GM19351 (cell line): ENCODE measurements at regions not wholly inside any gene's neighbourhood (a gene's known extent, or its start where the extent isn't known, plus 50 kb on each side); places are given as distances from the start of the nearest gene placed in this dataset.

ENCODE experiments used
- ATAC-seq: cut with Tn5 transposase; IDR thresholded peaks from one replicate; pipeline ENCODE4 v1.9.1; 2021; ENCODE audit warnings: mild to moderate bottlenecking, moderate library complexity; ENCODE audit not compliant: unreplicated experiment

DNA sequence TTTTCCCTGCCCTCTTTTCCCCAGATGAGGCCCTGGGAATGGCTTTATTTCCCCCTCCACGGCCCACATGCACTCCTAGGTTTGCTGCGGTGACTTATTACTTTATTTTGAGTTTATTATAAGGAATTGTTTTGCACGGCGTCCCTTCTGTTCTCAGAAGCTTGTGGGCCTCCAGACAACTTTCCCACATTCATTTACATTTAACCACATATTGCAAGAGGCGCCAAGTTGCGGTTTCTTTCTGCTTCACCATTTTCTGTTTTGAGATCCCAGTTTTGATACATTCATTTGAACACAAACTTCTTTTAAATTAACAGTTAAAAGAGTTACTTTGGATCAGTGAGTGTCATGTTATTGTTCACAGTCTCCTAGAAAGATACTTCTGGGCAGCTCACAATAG is 532.5 kb upstream of the MGMT start:
- no peak for ATAC-seq

DNA sequence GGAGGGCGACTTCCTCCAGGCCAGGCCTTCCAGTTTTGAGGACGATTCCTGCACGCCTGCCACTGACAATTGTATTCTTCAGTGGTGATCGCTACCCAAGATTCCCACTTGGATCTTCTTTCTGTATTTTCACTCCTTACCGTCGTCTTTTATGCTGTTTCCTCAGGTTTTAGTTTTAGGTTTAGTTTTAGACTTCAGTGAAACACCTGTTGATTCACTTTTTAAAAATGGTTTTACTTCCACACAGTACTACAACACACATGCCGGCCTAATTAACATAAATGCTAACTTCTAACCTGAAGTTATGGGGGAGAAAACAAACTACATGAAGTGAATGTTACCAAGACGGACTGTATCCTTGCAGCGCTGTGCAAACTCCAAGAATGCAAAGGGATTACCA is 530.6 kb upstream of the MGMT start:
- no peak for ATAC-seq

DNA sequence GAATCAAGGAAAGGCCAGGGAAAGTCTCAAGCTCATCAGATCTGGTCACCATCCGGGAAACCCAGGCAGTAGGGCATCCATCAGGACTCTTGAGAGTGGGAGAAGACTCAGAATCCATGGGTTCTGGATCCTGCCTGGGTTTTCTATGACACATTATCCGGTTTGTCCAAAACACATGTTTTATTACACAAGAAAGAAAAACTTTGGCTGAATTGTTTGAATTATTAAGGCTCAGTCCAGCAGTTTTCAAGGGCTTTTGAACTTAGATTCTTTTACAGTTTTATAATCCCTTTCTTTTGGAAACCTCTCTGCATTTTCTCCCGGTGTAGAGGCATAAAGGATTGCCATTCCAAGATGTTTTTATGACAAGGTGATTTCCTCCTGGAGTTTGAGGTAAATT is 528.5 kb upstream of the MGMT start:
- no peak for ATAC-seq

DNA sequence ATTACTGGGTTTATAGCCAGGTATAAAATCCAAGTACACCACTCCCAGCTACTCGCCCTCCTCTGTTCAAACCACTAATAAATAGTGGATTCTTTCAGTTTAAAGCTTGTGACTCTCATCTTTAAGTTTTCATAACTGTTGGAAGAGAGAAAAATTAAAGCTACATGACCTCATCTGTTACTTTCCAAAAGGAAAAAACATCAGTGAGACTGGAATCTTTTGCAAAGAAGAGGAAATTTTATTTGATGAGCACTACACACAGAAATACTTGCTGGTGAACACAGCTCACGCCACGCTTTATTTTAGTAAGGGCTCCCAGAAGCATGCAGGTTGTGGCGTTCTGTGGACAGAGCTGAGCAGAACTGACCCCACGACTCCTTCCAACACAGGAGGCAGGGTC is 527.0 kb upstream of the MGMT start:
- no peak for ATAC-seq

DNA sequence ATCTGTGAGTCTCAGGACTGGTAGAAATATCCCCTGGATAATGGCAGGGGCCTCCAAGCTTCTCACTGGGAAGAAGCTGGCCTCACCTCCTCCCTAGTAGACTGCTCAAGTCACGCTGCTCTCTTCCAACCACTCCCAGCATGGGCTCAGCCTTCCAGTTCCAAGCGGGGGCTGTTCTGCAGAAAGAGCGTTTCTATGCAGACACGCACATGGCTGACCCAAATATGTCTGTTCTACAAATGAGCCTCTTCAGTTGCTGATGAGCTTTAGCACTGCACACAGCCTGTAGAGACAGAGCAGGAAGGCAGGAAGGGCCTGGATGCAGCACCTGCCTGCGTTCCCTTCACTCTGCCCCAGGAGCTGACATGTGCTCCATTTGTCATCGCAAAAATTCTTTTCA is 523.9 kb upstream of the MGMT start:
- no peak for ATAC-seq

DNA sequence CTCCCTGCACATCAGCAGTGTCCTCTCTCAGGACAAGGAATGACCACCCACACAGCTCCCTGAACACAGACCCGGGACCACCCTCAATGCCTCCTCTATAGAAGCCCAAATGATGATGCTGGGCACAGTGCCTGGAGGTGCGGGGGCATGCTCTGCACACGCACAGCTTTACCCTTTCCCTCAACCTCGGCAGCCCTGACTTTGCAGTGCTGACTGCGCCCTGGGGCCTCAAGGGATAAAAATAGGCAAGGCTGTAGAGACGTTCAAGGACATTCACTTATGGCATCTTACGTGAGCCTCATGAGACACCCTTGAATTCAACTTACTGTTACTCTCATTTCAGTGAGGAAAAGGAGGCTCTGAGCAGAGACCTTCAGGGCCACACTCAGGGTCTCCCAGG is 521.6 kb upstream of the MGMT start:
- no peak for ATAC-seq

DNA sequence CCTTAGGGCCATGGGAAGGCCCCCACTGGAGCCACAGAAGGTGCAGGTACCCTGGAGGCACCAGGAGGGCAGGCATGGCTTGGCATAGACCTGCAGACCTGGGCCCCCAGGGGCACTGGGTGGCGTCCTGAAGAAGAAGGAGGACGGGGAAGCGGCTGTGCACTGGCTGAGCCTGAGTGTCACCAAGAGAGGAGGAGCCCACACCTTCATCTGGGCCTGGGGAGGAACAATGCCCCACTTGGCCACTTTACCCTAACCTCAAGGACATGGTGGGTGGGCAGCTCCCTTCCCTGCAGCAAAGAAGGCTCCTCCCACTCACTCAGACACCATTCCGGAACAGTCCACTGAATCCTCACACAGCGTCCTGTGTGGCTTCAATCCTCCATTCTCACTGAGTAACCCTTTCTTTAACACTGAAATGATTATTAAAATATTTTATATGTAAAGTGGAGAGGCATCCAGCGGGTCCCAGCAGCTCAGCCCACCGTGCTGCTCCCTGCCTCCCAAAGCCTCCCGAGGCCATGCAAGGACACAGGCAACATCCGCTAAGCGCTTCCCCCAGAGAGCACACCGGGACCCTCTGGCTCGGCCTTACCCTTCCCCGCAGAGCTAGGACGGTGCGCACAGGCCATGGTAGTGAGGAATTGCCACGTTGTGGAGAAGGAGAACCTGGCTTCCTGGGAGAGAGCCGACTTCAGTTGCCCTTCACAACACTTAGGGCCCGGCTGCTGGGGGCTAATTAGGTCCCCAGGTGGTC is 516.7 kb upstream of the MGMT start:
- ATAC-seq: no peak

DNA sequence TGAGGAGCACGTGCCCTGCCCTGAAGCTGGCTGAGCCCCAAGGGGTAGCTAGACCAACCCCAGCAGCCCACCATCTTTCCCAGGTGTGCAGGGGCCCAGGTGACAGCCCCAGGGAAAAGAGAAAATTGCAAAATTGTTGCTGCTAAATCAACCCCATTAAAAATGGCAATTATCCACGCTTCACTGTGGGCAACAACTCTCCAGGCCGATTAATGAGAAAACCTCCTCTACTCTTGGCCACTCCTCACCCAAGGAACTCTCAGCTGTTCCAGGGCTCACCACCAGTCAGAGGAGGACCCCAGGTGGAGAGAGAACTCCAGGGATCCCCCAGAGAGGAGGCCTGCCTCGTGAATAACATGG is 516.1 kb upstream of the MGMT start:
- no peak for ATAC-seq

DNA sequence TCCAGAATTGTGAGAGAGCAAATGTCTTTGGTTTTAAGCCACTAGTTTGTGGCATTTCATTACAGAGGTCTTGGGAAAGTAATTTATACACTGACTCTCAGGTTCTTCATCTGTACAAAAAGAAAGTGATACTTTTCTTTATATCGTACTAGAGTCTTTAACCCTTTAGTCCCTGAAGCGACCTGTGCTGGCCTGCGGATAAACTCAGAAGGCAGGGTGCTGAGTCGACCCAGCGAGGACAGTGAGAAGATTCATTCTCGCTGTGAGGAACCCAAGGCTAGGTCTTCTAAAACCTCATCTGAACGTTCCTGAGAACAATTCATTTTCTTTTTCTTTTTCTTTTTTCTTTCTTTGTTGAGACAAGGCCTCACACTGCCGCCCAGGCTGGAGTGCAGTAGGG is 514.2 kb upstream of the MGMT start:
- ATAC-seq: no peak

DNA sequence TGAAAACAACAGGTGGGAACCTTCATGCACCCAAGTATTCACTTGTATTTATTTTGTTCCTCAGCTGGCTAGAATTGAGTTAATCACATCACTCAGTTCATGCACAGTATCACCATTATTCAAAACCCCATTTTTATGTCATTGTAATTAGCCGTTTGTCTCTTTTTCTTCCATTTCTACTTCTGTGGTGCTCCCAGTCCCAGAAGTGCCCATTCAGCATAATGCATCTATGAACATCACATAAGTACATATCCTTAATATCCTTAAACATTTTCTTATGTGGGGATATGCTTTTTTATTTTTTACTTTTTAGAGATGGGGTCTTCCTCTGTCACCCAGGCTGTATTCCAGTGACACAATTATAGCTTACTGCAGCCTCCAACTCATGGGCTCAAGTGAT is 510.9 kb upstream of the MGMT start:
- ATAC-seq: no peak

DNA sequence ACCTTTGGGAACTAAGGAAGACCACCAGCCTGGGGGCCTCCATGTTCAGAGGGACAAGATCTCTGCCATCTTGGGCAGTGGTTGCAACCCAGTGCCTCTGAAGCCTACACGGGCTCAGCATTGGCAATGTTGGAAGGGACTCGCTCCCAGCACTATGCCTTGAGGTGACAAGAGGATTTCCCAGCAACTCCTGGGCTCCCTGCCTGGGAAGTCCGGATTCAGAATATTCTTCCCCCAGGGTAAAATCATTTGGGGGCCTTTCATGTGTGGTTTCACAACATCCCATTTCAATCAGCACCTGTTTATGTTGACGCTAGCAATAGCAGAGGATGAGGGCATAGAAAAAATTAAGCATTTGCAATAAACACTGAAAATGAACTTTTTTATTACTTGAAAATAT is 509.8 kb upstream of the MGMT start:
- no peak for ATAC-seq

DNA sequence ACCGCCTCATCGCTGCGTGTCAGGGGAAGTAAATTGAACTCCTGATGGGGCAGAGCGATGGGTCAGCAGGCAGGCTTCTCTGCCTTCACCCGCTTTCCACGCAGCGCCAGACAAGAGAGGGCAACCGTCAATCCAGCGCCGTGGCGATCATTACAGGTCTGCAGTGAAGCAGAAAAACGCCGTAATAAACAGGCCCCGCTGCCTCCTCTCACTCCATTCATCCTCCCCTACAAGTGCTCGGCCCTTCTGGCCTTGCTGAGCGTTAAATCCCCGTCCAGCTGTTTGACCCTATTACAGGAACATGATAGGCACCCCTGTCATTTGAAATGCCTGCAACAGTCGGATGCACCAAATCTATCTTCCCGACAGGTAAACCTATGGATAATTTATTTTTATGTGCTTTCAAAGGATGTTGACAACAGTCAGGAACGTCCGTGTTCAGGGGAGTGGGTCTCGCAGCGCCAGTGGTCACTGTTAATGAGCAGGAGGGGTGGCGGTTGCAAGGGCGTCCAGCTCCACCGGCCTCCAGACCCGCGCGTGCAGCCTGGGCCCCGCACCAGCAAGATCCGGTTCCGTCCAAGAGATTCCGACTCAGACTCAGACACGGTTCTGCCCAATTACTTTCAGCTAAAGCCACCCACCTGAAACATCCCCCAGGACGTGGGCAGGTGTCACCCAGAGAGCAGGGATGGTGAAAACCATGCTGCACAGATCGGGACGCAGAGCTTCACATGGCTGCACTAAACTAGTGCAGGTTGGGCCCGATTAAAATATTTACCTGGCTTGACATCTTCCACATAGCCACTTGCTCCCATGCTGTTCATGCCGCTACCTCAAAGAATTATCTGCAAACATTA is 508.0 kb upstream of the MGMT start:
- ATAC-seq: no peak

DNA sequence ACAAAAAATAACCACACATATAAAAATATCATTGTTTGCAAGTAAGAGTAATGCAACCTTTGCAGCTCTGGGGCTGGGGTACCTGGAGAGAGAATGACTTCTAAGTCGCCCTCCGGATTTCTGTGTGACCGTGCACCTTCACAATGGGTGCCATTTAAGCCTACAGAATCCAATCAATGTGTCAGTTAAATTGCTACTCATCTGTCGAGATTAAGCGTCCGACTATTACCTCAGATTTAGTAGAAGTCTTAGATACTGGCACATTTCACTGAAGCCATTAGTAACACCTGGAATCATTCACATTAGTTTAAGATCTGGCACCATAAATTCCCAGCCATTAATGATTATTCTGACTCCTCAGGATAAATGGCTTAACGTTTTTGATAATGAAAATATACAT is 507.3 kb upstream of the MGMT start:
- no peak for ATAC-seq

DNA sequence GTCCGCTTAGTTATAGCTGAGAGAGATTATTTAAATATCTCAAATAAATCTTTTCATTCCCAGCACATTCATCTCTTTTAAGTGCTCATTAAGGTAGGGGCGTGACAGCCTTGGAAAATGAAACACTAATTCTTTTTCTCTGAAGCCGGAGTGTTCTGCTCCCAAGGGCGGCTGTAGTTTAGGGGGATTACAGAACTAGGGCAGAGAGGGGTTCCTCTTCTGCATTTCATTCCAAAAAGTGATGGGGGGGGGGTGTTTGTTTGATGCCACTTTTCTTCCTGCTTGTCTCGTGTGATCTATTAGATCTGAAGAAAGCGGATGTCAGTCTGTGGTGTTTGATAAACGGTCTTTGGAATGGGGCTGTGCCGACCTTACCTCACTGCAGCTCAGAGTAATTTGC is 506.5 kb upstream of the MGMT start:
- ATAC-seq: no peak

DNA sequence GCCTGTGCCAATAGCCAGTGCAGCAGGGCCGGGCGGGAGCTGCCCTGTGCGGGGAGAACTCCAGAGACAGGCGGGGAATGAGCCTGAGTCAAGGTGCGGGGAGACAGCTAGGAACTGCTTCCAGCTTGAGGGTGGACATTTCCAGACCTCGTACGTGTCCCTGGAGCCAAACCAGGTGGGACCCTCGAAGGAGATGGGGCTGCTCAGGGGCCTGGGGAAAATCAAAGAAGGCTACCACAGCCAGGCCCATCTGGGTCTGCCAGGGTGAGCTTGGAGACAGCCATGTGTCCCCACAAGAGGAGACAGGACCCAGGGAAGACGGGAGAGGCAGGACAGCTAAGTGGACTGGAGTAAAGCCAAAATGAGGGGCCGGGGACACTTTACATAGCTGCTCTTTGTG is 504.9 kb upstream of the MGMT start:
- no peak for ATAC-seq

DNA sequence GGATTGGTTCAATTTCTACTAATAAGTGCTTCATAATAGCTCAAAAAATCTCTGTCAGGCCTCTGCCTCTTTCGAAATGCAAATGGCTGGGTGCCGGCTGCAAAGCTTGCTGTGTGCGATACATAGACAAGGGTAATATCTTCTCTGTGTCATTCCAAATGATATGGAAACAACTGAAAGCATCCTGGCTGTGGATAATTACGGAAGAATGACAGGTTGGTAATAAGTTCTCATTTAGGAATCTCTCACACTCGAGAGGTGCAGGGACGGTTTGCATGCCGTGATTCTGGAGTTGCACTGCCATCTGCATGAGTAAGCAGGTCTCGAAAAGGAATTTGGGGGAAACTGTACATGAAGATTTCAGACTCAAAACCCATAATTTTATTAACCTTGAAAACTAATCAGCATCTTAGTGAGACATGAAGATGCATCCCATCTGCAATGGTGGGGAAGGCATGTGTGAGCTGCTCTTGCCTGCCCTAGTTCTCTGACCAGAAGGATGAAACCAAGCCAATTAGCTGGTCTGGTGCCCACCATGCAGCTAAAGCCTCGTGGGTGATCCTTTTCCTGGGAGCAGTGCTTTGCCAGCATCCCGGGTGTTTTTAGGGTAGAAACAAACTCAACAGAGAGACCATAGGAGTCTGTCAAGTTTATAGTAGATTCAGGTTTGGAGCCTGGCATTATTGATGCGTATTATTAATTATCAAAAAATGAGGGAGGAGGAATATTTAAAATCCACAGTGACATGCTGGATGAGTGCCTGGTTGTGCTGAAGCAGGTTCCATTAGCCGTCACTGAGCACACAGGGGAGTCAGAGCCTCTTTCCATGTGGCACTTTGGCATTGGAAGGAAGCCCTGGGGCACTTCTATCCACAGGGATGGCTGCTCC is 503.6 kb upstream of the MGMT start:
- no peak for ATAC-seq

DNA sequence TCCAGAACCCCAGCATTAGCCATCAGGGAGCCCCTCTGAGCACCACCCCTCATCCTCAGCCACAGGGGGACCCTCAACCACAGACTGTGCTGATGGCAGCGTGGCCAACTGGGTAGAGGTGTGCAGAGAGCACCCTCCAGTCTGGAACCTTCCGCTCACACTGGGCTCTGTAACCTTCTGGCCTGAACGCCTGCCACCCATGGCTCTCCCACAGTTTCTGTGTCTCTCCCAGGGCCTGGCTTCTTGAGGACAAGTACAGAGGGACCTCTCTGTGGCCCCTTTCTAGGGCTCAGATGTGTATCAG is 503.0 kb upstream of the MGMT start:
- ATAC-seq: no peak

DNA sequence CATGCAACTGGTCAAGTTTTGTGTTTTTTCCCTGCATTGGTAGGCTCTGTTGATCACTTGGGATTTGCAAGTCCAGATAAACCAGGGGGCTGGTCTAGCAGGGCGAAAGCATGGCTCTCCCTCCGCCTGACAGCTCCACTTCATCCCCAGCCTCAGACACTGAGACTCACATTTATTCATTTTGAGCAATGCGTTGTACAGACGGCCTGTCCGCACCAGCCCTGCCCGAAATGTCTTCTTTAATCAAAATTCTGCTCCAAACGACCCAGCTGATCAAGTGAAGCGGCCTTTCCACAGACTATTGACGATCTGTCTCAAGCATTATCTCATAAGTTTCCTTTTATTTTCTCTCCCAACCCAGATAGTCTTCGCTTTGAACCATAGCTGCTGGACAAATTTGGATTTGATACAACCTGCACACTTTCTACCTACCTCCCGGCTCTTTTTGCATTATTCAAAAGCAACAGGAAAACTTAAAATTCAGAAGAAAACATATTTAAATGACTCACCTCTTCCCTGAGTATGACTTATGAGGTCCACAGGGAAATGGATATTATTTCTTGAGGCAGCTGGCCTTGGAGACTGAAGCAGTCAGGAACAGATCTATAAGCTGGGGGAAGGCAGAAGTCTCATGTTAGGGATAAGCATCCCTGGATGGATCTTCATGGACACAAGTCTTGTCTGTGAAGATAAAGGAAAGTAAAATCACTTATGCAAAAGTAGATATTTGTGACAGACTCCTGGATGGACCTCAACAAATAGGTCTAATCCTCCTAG is 498.9 kb upstream of the MGMT start:
- no peak for ATAC-seq

DNA sequence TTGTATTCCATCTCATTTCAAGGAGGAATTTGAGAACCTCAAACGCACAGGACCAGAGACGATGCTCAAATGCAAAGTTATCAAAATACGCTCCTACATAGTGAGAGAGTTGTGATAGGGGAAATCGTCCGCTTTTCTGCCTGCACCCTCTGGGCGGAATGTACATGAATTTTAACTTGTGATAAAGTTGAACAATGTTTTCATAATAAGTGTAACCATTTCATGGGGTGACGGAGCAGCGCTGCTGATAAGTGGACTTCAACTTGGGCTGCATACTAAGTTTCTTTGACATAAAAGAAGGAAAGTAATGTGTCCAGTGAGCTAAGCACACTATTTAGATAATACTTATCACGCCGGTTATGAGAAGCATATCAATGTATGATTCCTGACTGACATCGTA is 497.5 kb upstream of the MGMT start:
- ATAC-seq: no peak

DNA sequence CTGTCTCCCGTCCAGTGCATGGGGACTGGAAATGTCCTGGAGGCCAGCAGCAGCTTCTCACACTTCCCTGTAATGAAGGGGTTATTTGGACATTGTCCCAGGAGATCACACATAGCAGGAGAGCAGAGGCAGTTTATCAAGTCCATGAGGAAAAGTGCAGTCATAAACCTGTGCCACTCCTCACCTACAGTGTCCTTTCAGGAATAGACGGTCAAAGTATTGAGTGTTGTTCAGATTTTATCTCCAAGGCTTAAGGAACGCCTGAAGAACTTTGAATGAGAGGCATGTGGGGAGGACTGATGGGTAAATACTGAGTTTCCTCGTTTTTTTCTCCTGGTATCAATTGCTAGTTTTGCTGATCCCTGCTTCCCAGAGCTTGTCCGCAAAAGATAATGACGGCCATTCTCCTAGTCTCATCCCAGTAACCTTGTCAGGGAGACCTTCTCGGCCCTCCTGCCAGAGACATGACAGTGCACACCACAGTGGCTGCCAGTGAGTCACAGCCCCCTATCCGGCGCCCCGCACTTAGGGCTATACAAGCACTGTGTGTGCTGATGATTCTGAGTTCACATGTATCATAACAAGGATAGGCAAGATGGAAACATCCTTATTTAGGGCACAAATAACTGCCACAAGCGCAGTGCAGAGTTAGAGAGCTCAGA is 495.5 kb upstream of the MGMT start:
- no peak for ATAC-seq

DNA sequence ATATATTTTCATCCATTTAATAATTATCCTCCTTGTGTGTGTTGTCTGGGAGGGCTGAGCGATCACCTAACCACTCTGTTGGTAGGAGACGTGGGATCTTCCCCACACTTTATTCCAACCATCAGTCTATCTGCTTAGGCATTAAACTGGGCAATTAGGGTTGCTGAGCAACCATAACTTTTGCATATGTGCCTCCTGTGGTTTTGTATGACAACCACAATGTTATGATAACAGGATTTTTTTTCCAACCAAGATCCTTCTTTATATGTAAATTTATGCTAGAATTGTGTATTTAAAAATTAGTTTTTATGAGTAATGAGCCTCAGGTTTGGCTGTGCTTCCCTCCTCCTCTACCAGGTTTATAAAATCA is 495.0 kb upstream of the MGMT start:
- ATAC-seq: no peak
